Activated naive CD4-positive, alpha-beta T cell treated with anti-CD3 and anti-CD28 coated beads, Interleukin-2, amount 50 U/mL, for 72 hours (primary cell): ENCODE measurements at regions not wholly inside any gene's neighbourhood (a gene's known extent, or its start where the extent isn't known, plus 50 kb on each side); places are given as distances from the start of the nearest gene placed in this dataset.
"Not testable (repeated sequence)": the region's sequence is repeated elsewhere in the genome, so short reads cannot be mapped to it uniquely, and the experiment has no call there.

Experiments used
- ATAC-seq, 2 donors: fragments of 150-1000 bp; cut with Tn5 transposase; 2 replicates each; pipeline ENCODE4 v1.10.0; 2021; ENCODE audit warnings: mild to moderate bottlenecking in 2 of 2, moderate library complexity in 2 of 2
- DNase-seq, 2 donors: peaks; one replicate each; pipeline ENCODE4 v3.0.0; 2021 to 2022; ENCODE audit warnings: low spot score in 2 of 2
- H3K27ac Mint-ChIP-seq, 2 donors: one replicate each; pipeline ENCODE4 v1.8.0; 2022; ENCODE audit warnings: mild to moderate bottlenecking in 2 of 2, mixed read lengths in 2 of 2
- H3K36me3 Mint-ChIP-seq, 2 donors: one replicate each; pipeline ENCODE4 v1.8.0; 2022; ENCODE audit warnings: mixed read lengths in 2 of 2
- H3K9me3 Mint-ChIP-seq, 2 donors: one replicate each; pipeline ENCODE4 v1.8.0; 2022; ENCODE audit warnings: mixed read lengths in 2 of 2

DNA sequence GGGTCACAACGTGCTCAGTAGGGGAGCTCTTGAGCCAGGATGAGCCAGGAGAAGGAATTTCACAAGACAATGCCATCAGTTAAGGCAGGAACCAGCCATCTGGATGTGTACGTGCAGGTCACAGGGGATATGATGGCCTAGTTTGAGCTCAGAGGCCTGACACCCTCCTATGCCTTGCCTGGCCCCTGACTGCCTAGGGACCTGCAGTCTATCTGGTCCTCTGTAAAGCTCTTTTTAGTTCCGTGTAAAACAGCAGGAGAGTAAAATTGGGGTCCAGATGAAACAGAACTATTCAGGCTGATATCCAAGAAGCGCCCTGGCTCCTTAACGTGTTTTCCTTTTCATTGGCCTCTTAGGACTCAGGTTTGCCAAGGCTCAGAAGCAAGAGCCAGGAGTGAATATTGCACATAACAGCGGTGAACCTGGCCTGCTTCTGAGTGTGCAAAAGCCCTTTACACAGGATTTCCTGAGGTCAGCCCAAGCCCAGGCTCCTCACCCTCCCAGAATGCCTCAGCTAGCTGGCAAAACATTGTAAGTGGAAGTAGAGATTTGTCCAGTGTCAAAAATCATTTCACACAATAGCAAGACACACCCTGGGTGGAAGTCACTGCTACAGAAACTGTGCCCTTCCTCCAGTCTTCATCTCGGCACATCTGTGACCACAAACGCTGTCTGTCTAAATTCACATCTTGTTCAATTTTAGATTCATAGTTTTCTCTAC is 777.2 kb downstream of the UQCRFS1 start:
- no peak overlapping the region for H3K27ac Mint-ChIP-seq
- ATAC-seq: no peak
- DNase-seq: no peak
- H3K9me3 Mint-ChIP-seq: peaks cover 20 to 23% of the 10 kb centered on the region in 2 donors
- H3K36me3 Mint-ChIP-seq: peaks cover 0 to 22% of the 10 kb centered on the region in 2 donors

DNA sequence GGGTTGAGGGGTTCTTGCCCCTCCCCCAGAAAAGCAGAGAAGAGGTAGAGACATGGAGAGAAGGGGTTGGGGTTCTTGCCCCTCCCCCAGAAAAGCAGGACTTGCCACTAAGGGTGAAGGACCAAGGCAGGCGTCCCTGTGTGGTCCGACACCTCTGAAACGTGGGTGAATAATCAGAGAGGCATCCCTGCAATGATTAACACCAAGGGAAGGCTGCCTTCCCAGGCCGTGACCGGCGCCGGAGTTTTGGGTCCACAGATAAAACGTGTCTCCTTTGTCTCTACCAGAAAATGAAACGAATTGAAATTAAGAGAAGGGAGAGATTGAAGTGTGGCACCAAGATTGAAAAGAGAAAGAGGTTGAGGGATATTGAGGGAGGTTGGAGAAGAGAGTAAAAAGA is 778.2 kb downstream of the UQCRFS1 start:
- DNase-seq, H3K27ac Mint-ChIP-seq, ATAC-seq: not testable (repeated sequence)
- Mint-ChIP-seq H3K9me3 (peaks cover 20 to 23% of the 10 kb centered on the region in 2 donors), H3K36me3 (peaks cover 0 to 22% of the 10 kb centered on the region in 2 donors)

- Mint-ChIP-seq H3K36me3 (peaks cover 0 to 22% of the 10 kb centered on the region in 2 donors), H3K9me3 (peaks cover 20 to 23% of the 10 kb centered on the region in 2 donors)
- DNase-seq, ATAC-seq, H3K27ac Mint-ChIP-seq: not testable (repeated sequence)
Measured at GRCh38 chr19:28434365-28434764, 778.6 kb downstream of the UQCRFS1 start.

- Mint-ChIP-seq H3K36me3 (peaks cover 0 to 22% of the 10 kb centered on the region in 2 donors), H3K9me3 (peaks cover 20 to 23% of the 10 kb centered on the region in 2 donors)
Measured at GRCh38 chr19:28433166-28433565, 779.8 kb downstream of the UQCRFS1 start.

DNA sequence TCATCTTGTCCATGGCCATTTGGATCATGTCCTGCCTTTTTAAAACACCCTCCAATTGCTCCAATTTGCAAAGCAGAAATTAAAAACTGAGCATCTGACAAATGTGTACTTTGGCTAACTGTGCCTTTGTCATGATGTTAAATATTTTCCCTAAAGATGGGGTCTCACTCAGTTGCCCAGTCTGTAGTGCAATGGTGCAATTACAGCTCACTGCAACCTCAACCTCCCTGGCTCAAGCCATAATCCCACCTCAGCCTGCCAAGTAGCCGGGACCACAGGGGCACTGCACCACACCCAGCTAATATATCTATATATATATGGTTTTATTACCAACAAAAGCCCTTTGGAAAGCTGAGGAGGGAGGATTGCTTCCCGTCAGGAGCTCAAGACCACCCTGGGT is 782.7 kb downstream of the UQCRFS1 start:
- no peak for ATAC-seq
- Mint-ChIP-seq H3K9me3 (peaks cover 23% of the 10 kb centered on the region in 2 donors), H3K27ac (no peak overlapping the region), H3K36me3 (peaks cover 0 to 22% of the 10 kb centered on the region in 2 donors)
- no peak for DNase-seq

More at GRCh38 chr19:28433166-28433565, 779.8 kb downstream of the UQCRFS1 start:
- not testable (repeated sequence) for DNase-seq, ATAC-seq, H3K27ac Mint-ChIP-seq

- DNase-seq (no peak), ATAC-seq (no peak)
- H3K9me3 Mint-ChIP-seq: peaks cover 23% of the 10 kb centered on the region in 2 donors
- H3K27ac Mint-ChIP-seq: no peak overlapping the region
- H3K36me3 Mint-ChIP-seq: peaks cover 0 to 22% of the 10 kb centered on the region in 2 donors
Measured at GRCh38 chr19:28429356-28429755, 783.6 kb downstream of the UQCRFS1 start.

DNA sequence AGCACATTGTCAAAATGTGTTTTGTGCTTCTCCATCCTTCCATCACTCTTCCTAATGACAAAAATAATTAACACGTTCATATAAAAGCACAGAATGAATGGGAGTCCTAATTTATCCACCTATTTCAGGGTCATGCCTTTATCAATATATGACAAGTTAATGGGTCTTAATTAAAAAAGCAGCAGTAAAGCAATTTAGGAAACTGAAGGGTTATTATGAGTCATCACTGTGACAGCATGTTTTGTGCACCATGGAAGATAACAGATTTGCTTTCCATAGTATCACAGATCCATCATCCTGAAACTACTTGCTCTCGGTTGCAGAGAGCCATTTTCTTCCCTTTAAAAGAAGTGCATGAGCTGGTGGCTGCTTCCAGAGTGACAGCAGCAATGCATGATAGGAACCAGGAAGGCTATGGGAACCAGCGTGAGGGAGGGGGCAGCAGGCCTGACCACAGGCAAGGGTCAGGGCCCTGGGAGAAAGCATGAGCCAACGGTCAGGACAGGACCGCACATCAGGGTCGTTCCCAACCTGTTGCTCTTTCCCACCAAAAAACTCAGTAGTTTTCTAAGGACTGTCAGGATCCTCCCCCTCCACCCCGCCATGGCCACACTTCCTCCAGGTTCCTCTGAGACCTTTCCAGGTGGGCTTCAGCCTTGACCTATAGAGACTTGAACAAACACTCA is 784.1 kb downstream of the UQCRFS1 start:
- H3K27ac Mint-ChIP-seq: no peak overlapping the region
- ATAC-seq: no peak
- peaks cover 19% of the 10 kb centered on the region in 2 donors for H3K9me3 Mint-ChIP-seq
- peaks cover 0 to 20% of the 10 kb centered on the region in 2 donors for H3K36me3 Mint-ChIP-seq
- DNase-seq: no peak

GRCh38 chr19:28427376-28428083 is 785.4 kb downstream of the UQCRFS1 start:
- Mint-ChIP-seq H3K9me3 (peaks cover 10 to 14% of the 10 kb centered on the region in 2 donors), H3K36me3 (peaks cover 0 to 7% of the 10 kb centered on the region in 2 donors), H3K27ac (no peak overlapping the region)
- DNase-seq (no peak), ATAC-seq (no peak)

DNA sequence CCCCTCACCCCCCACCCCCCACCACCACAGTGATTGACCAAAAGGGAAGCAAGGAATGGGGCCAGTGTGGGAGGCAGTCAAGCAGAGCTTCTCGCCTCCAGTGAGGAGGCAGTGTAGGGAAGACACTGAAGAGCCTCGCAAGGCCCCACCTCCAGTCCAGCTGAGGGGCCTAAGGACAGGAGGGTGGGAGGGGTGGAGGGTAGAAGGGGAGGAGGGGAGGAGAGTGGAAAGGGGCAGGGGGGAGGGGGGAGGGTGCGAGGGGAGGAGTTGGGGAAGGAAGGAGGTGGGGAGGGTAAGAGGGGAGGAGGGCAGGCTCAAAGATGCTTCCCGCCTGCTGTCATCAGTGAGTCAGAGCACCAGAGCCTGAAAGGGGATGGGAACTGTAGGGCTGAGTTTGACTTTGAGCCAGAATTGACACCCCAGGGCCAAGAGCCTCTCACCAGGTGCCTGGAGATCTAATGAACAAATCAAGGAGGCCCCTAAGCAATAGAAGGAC is 786.2 kb downstream of the UQCRFS1 start:
- no peak for DNase-seq
- peaks cover 6 to 7% of the 10 kb centered on the region in 2 donors for H3K9me3 Mint-ChIP-seq
- H3K36me3 Mint-ChIP-seq: no peaks in the 10 kb centered on the region
- ATAC-seq: no peak
- H3K27ac Mint-ChIP-seq: no peak overlapping the region

- Mint-ChIP-seq H3K36me3 (no peaks in the 10 kb centered on the region), H3K27ac (no peak overlapping the region), H3K9me3 (peaks cover 3 to 5% of the 10 kb centered on the region in 2 donors)
- ATAC-seq (no peak), DNase-seq (no peak)
Measured at GRCh38 chr19:28426110-28426729, 786.7 kb downstream of the UQCRFS1 start.

DNA sequence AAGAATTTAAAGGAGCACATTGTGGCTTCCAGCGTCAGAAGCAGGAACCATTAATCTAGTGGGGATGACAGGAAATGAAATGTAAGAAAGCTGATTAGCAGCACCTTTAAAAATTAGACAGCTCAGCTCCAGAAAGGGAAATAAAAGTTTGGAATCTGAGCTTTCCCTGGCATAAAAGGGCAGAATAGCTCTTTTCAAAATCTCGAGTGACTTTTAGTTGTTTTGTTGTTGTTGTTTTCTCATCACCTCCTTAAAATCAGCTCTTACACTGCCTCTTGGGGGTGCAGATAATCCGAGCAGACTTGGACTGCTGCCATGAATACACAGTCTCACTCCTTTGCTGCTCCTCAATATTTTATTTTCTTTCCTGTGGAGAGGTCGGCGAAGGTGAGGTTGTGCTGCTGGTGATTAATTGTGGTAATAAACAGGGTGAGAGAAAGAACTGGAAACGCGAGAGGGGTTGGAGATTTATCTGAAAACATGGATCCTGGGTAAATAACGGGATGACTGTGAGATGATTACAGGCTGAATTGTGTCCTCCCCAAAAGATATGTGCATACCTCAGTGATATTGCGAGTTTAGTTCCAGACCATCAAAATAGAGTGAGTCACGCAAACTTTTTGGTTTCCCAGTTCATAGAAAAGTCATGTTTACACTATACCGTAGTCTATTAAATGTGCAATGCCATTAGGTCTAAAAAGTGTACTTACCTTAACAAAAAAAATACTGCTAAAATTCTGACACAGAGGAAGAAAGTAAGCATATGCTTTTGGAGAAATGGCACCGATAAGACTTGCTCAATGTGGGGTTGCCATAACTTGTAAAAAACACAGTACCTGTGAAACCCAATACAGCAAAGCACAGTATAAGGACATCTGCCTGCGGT is 787.7 kb downstream of the UQCRFS1 start:
- ATAC-seq (no peak), DNase-seq (no peak)
- Mint-ChIP-seq H3K9me3 (peaks cover 3 to 5% of the 10 kb centered on the region in 2 donors), H3K27ac (no peak overlapping the region), H3K36me3 (no peaks in the 10 kb centered on the region)

- ATAC-seq (no peak), DNase-seq (no peak)
- Mint-ChIP-seq H3K27ac (no peak overlapping the region), H3K36me3 (no peaks in the 10 kb centered on the region), H3K9me3 (peaks cover 3 to 5% of the 10 kb centered on the region in 2 donors)
Measured at GRCh38 chr19:28424662-28425045, 788.3 kb downstream of the UQCRFS1 start.

DNA sequence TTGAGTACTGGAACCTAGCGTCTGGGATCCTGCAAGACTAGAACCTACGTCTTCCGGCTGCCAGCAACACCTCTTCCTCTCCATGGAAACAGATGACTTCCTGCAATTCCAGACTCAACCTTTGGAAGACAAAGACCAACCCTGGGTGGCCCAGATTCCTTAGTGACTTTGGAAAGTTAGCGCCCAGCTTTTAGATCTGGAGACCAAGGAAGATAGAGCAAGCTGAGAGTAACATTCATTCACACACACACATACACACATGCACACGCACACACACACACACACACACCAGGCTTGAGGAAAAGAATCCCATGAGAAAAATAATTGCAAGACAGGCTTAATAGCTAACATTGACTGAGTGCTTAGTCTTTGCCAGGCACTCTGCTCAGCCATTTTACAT is 788.9 kb downstream of the UQCRFS1 start:
- H3K9me3 Mint-ChIP-seq: peaks cover 3 to 5% of the 10 kb centered on the region in 2 donors
- no peak for DNase-seq
- no peaks in the 10 kb centered on the region for H3K36me3 Mint-ChIP-seq
- ATAC-seq: no peak
- no peak overlapping the region for H3K27ac Mint-ChIP-seq

DNA sequence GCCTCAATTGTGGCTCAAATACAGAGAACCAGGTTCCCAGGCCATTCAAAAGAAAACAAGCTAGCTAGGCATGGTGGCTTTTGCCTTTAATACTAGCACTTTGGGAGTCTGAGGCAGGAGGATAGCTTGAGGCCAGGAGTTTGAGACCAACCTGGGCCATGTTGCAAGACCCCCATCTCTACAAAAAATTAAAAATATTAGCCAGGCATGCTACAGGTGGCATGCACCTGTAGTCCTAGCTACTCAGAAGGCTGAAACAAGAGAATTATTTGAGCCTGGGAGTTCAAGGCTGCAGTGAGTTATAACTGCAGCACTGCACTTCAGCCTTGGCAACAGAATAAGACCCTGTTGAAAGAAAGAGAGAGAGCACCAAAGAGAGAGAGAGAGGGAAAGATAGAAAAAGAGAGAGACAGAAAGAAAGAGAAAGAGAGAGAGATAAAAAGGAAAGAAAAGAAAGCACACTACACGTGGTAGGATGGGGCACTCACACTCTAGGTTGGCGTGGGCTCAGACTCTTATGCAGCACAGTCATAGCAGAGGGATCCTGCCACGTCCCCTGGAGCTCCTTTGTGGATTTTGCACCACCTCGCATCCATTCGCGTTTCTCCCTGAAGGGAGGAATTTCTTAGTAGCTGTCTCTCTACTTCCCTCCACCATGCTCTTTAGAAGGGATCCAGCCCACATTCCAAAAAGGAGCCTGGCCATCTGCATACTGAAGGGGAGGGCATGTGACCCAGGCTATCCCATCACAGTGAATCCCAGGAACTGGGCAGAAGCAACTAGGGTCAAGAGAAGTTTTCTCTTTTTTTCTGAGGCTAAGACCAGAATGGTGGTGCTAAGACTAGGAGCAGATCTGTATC is 789.9 kb downstream of the UQCRFS1 start:
- H3K9me3 Mint-ChIP-seq: peaks cover 3 to 5% of the 10 kb centered on the region in 2 donors
- ATAC-seq (no peak), DNase-seq (no peak)
- H3K27ac Mint-ChIP-seq: no peak overlapping the region
- H3K36me3 Mint-ChIP-seq: no peaks in the 10 kb centered on the region

GRCh38 chr19:28422046-28422445 is 790.9 kb downstream of the UQCRFS1 start:
- no peaks in the 10 kb centered on the region for H3K36me3 Mint-ChIP-seq
- peaks cover 0 to 5% of the 10 kb centered on the region in 2 donors for H3K9me3 Mint-ChIP-seq
- no peak overlapping the region for H3K27ac Mint-ChIP-seq
- no peak for ATAC-seq
- no peak for DNase-seq
